Neural cell (in vitro differentiated cells): ENCODE measurements at regions not wholly inside any gene's neighbourhood (a gene's known extent, or its start where the extent isn't known, plus 50 kb on each side); places are given as distances from the start of the nearest gene placed in this dataset.

Experiments used
- H2AFZ ChIP-seq: fragments of 200-600, 300-800 bp; sonication (generic), shearing (Covaris generic); 2 replicates; pipeline ENCODE4 v1.6.0; 2014; ENCODE audit warnings: low read depth, mild to moderate bottlenecking, antibody characterized with exemption, low read length, moderate library complexity
- H3F3A ChIP-seq: fragments of 200-600 bp; shearing (Covaris generic); 2 replicates; pipeline ENCODE4 v1.6.1; 2016; ENCODE audit warnings: mild to moderate bottlenecking, moderate library complexity, mixed read lengths, antibody characterized with exemption, low read length; ENCODE audit not compliant: insufficient read depth, poor library complexity, severe bottlenecking
- H3K27ac ChIP-seq: fragments of 200-600, 300-800 bp; sonication (generic), shearing (Covaris generic); 2 replicates; pipeline ENCODE4 v1.5.1; 2014; ENCODE audit warnings: mild to moderate bottlenecking, low read length, moderate library complexity
- H3K27me3 ChIP-seq: fragments of 300-800, 200-600 bp; sonication (generic), shearing (Covaris generic); 2 replicates; pipeline ENCODE4 v1.6.0; 2014; ENCODE audit warnings: mild to moderate bottlenecking, low read depth, low read length, moderate library complexity; ENCODE audit not compliant: insufficient read depth
- H3K36me3 ChIP-seq: fragments of 300-800, 200-600 bp; sonication (generic), shearing (Covaris generic); 2 replicates; pipeline ENCODE4 v1.5.1; 2014; ENCODE audit warnings: mild to moderate bottlenecking, antibody characterized with exemption, low read length, moderate library complexity; ENCODE audit not compliant: insufficient read depth
- H3K4me2 ChIP-seq: fragments of 300-800, 200-600 bp; sonication (generic), shearing (Covaris generic); 2 replicates; pipeline ENCODE4 v1.6.0; 2014; ENCODE audit warnings: mild to moderate bottlenecking, low read length
- H3K4me3 ChIP-seq: fragments of 300-800, 200-600 bp; sonication (generic), shearing (Covaris generic); 2 replicates; pipeline ENCODE4 v1.5.1; 2014; ENCODE audit warnings: mild to moderate bottlenecking, low read length, moderate library complexity
- H3K79me2 ChIP-seq: fragments of 200-600 bp; shearing (Covaris generic); replicated peaks from 2 replicates; pipeline ENCODE4 v1.6.0; 2014; ENCODE audit warnings: mild to moderate bottlenecking, low read length, moderate library complexity; ENCODE audit not compliant: insufficient read depth
- H3K9ac ChIP-seq: fragments of 300-800, 200-600 bp; sonication (generic), shearing (Covaris generic); 2 replicates; pipeline ENCODE4 v1.6.1; 2016; ENCODE audit warnings: mild to moderate bottlenecking, low read length, mixed read lengths
- H3K9me2 ChIP-seq: fragments of 200-600 bp; shearing (Covaris generic); 2 replicates; pipeline ENCODE4 v1.6.1; 2016; ENCODE audit warnings: mild to moderate bottlenecking, low read length, mixed read lengths; ENCODE audit not compliant: insufficient read depth
- H3K9me3 ChIP-seq: fragments of 200-600, 300-800 bp; sonication (generic), shearing (Covaris generic); 2 replicates; pipeline ENCODE4 v1.6.1; 2016; ENCODE audit warnings: mild to moderate bottlenecking, mixed run types, low read length, moderate library complexity, mixed read lengths
- H4K20me1 ChIP-seq: fragments of 200-600 bp; shearing (Covaris generic); 2 replicates; pipeline ENCODE4 v1.6.1; 2016; ENCODE audit warnings: mild to moderate bottlenecking, mixed run types; ENCODE audit not compliant: insufficient read depth
- EP300 ChIP-seq: fragments of 450-650 bp; conservative IDR thresholded peaks from 2 replicates; pipeline ENCODE4 v1.6.1; 2014; ENCODE audit warnings: antibody characterized with exemption, mild to moderate bottlenecking, moderate library complexity; ENCODE audit not compliant: poor library complexity, severe bottlenecking
- EZH2 ChIP-seq: fragments of 200-600, 300-800 bp; shearing (Covaris generic), sonication (generic); IDR thresholded peaks from 2 replicates; pipeline ENCODE4 v1.6.1; 2014; ENCODE audit warnings: antibody characterized with exemption, low read length, borderline replicate concordance, mild to moderate bottlenecking; ENCODE audit not compliant: insufficient read depth, poor library complexity, severe bottlenecking
- MXI1 ChIP-seq: fragments of 450-650 bp; conservative IDR thresholded peaks from 2 replicates; pipeline ENCODE4 v1.6.1; 2014; ENCODE audit warnings: antibody characterized with exemption, mild to moderate bottlenecking; ENCODE audit not compliant: poor library complexity, severe bottlenecking
- POLR2AphosphoS5 ChIP-seq: IDR thresholded peaks from 2 replicates; pipeline ENCODE4 v1.6.1; 2012
- RAD21 ChIP-seq: fragments of 450-650 bp; conservative IDR thresholded peaks from 2 replicates; pipeline ENCODE4 v1.6.1; 2014; ENCODE audit warnings: antibody characterized with exemption, mild to moderate bottlenecking, moderate library complexity
- SMC3 ChIP-seq: fragments of 450-650 bp; conservative IDR thresholded peaks from 2 replicates; pipeline ENCODE4 v1.6.1; 2014; ENCODE audit warnings: antibody characterized with exemption, mild to moderate bottlenecking, moderate library complexity; ENCODE audit not compliant: poor library complexity
- TAF1 ChIP-seq: IDR thresholded peaks from 2 replicates; pipeline ENCODE4 v1.6.1; 2012; ENCODE audit warnings: low read depth
- TF ChIP-seq, protein P1 (sequence below): fragments of 450-650 bp; IDR thresholded peaks from 2 replicates; pipeline ENCODE4 v1.5.1; 2014; ENCODE audit warnings: antibody characterized with exemption, mild to moderate bottlenecking, moderate library complexity; ENCODE audit not compliant: poor library complexity, severe bottlenecking
- TF ChIP-seq, protein P2 (sequence below): IDR thresholded peaks from 2 replicates; pipeline ENCODE4 v1.6.1; 2012; ENCODE audit warnings: borderline replicate concordance

DNA sequence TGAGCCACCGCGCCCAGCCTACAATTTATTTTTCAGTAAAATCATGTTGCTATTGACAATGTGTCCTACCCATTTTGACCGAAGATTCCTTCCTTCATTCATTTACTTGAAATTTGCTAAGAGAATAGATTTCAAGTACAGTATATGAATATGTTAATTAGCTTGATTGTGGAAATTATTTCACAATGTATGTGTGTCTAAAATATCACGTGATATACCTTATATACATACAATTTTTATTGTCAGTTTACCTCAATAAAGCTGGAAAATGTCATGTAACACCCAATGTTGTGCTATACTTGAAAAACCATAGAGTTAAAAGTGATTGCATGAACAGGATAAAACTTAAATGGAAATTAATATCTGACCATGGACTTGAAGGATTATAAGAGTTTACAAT, 521.7 kb upstream of the ANKRD30A start:
- no peak overlapping the region for H3K4me2 ChIP-seq
- H3K27ac ChIP-seq, result no peak overlapping the region
- no peaks in the 10 kb centered on the region for H3F3A ChIP-seq
- H3K4me3 ChIP-seq, result no peak overlapping the region
- no peaks in the 10 kb centered on the region for H3K9me3 ChIP-seq
- no peak overlapping the region for H2AFZ ChIP-seq
- H3K9ac ChIP-seq, result no peak overlapping the region
- H3K79me2 ChIP-seq, result no peaks in the 10 kb centered on the region
- H3K9me2 ChIP-seq, result no peaks in the 10 kb centered on the region
- H3K36me3 ChIP-seq, result no peaks in the 10 kb centered on the region
- TF ChIP-seq EZH2, result no peak
- no peak for TF ChIP-seq TAF1
- no peak for TF ChIP-seq SMC3
- TF ChIP-seq POLR2AphosphoS5, result no peak
- no peak for TF ChIP-seq MXI1
- H3K27me3 ChIP-seq, result no peaks in the 10 kb centered on the region
- no peaks in the 10 kb centered on the region for H4K20me1 ChIP-seq

DNA sequence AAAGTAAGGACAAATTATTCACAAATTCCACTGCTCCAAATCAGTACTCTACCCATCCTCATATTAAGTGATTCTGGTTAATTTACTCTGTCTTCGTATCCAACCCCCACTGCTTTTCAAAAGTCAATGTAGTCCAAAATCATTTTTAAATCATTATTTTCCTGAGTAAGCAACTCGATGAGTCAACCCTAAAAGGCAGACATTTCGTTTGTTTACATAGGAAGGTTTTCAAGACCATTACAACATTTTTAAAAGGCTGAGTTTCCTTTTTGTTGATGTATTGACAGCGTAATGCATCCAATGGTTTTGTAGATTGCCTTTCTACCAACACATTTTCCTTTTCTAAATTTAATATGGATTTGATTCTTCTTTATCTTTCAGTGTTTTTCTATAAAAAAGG, 523.0 kb upstream of the ANKRD30A start:
- H4K20me1 ChIP-seq, result no peaks in the 10 kb centered on the region
- H3K9me2 ChIP-seq, result no peaks in the 10 kb centered on the region
- no peak overlapping the region for H2AFZ ChIP-seq
- no peak overlapping the region for H3K9ac ChIP-seq
- H3K36me3 ChIP-seq, result no peaks in the 10 kb centered on the region
- no peaks in the 10 kb centered on the region for H3F3A ChIP-seq
- no peak overlapping the region for H3K27ac ChIP-seq
- no peaks in the 10 kb centered on the region for H3K27me3 ChIP-seq
- no peaks in the 10 kb centered on the region for H3K79me2 ChIP-seq
- H3K4me2 ChIP-seq, result no peak overlapping the region
- TF ChIP-seq RAD21 (no peak), POLR2AphosphoS5 (no peak), EP300 (no peak), TAF1 (no peak), MXI1 (no peak), SMC3 (no peak), EZH2 (no peak)
- TF ChIP-seq, protein P1, sequence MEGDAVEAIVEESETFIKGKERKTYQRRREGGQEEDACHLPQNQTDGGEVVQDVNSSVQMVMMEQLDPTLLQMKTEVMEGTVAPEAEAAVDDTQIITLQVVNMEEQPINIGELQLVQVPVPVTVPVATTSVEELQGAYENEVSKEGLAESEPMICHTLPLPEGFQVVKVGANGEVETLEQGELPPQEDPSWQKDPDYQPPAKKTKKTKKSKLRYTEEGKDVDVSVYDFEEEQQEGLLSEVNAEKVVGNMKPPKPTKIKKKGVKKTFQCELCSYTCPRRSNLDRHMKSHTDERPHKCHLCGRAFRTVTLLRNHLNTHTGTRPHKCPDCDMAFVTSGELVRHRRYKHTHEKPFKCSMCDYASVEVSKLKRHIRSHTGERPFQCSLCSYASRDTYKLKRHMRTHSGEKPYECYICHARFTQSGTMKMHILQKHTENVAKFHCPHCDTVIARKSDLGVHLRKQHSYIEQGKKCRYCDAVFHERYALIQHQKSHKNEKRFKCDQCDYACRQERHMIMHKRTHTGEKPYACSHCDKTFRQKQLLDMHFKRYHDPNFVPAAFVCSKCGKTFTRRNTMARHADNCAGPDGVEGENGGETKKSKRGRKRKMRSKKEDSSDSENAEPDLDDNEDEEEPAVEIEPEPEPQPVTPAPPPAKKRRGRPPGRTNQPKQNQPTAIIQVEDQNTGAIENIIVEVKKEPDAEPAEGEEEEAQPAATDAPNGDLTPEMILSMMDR, result no peak
- TF ChIP-seq, protein P2, sequence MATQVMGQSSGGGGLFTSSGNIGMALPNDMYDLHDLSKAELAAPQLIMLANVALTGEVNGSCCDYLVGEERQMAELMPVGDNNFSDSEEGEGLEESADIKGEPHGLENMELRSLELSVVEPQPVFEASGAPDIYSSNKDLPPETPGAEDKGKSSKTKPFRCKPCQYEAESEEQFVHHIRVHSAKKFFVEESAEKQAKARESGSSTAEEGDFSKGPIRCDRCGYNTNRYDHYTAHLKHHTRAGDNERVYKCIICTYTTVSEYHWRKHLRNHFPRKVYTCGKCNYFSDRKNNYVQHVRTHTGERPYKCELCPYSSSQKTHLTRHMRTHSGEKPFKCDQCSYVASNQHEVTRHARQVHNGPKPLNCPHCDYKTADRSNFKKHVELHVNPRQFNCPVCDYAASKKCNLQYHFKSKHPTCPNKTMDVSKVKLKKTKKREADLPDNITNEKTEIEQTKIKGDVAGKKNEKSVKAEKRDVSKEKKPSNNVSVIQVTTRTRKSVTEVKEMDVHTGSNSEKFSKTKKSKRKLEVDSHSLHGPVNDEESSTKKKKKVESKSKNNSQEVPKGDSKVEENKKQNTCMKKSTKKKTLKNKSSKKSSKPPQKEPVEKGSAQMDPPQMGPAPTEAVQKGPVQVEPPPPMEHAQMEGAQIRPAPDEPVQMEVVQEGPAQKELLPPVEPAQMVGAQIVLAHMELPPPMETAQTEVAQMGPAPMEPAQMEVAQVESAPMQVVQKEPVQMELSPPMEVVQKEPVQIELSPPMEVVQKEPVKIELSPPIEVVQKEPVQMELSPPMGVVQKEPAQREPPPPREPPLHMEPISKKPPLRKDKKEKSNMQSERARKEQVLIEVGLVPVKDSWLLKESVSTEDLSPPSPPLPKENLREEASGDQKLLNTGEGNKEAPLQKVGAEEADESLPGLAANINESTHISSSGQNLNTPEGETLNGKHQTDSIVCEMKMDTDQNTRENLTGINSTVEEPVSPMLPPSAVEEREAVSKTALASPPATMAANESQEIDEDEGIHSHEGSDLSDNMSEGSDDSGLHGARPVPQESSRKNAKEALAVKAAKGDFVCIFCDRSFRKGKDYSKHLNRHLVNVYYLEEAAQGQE, result no peak
- no peaks in the 10 kb centered on the region for H3K9me3 ChIP-seq
- H3K4me3 ChIP-seq, result no peak overlapping the region

DNA sequence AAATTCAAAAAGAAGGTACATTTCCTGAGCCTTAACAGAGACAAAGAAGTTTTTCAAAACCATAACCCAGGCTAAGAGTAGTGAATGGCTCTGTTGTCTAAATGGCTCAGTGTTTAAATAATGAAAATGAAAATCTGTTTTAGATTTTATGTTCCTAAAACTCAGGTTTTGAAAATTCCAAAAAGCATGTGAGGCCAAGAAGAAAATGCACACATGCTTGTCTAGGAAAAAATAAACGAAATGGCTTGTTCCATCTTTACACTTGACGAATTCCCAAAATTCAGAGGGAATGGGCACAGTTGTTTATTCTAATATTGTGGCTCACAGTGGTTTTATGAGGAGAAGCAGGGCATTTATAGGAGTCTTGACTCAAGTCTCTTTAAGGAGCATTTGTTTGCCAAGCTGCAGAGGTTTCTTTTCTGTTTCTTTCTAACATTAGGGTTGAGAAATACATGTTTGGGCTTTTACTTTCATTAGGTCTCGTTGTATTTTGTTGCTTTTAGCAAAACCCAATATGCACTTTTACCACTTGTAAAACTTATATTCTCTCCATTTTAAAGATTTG, 527.6 kb upstream of the ANKRD30A start:
- Histone ChIP-seq H3K4me3 (no peak overlapping the region), H3K9ac (no peak overlapping the region), H3K27ac (no peak overlapping the region), H3K9me2 (no peaks in the 10 kb centered on the region), H2AFZ (no peak overlapping the region), H3K79me2 (no peaks in the 10 kb centered on the region), H4K20me1 (no peaks in the 10 kb centered on the region), H3K4me2 (no peak overlapping the region), H3K36me3 (no peaks in the 10 kb centered on the region), H3F3A (no peaks in the 10 kb centered on the region), H3K9me3 (no peaks in the 10 kb centered on the region), H3K27me3 (no peaks in the 10 kb centered on the region)
- TF ChIP-seq EP300, result no peak
- TF ChIP-seq, protein P2, result no peak
- TF ChIP-seq TAF1, result no peak
- no peak for TF ChIP-seq EZH2
- TF ChIP-seq SMC3, result no peak
- TF ChIP-seq POLR2AphosphoS5, result no peak
- no peak for TF ChIP-seq RAD21
- no peak for TF ChIP-seq MXI1
- TF ChIP-seq, protein P1, result no peak
